ENCODE measurements at regions not wholly inside any gene's neighbourhood (a gene's known extent, or its start where the extent isn't known, plus 50 kb on each side); places are given as distances from the start of the nearest gene placed in this dataset.

DNA sequence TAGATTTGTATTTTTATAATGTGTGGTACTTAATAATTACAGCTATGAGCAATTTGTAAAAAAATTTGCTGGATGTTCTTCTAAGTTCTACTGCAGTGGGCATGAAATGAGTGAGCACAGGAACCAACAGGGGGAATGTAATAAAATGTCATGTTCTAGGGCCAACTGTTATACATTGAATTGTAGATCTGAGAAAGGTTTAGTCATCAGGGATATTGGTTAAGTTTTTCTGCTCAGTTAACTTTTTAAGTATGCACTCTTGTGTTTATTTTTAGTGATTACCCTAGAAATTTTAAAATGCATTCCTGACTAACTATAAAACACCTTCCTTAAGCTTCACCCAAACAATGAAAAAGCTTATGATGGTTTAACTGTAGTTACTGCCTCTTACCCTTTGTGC, 101.8 kb downstream of the CAND1 start:
- no peak for DNase-seq (ENCODE audit: low read depth)

GRCh38 chr12:67377021-67377420, 107.9 kb downstream of the CAND1 start:
- no peak for DNase-seq (ENCODE audit: low read depth)

GRCh38 chr12:67377541-67377940, 108.4 kb downstream of the CAND1 start:
- DNase-seq (ENCODE audit: low read depth) = no peak

- DNase-seq (ENCODE audit: low read depth) = peak; percentile 28
Observed at GRCh38 chr12:67382241-67382871, 113.2 kb downstream of the CAND1 start.

DNA sequence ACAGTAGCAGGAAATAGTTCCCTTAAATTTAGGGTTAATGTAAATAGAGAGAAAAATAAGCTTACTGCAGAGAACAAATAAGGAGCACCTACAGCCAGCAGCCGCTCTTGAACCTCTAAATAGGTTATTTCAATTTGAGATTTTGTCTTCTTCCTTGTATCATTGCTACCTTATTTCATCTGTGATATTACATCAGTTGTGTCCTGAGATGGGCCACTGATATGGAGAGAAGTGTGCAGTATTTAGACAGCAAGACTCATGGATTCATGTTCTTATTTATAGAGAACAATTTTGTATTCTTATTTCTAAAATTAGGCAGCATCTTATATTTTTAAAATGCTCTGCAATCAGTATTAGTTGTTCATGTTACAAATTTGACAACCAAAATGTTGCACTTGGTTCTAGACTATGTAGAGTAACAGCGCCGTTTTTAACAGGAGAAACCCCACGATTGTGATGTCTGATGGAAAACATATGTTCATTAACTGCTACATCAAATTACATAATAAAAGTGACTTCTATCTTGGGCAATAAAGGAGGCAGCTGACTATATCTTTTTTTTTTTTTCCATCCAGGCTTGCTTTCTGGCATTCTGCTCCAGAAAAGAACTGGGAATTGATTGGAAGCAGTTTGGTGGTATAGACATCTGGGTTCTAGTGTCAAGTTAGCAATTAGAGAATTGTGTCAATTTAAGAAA, 117.9 kb downstream of the CAND1 start:
- no peak for DNase-seq (ENCODE audit: low read depth)

DNA sequence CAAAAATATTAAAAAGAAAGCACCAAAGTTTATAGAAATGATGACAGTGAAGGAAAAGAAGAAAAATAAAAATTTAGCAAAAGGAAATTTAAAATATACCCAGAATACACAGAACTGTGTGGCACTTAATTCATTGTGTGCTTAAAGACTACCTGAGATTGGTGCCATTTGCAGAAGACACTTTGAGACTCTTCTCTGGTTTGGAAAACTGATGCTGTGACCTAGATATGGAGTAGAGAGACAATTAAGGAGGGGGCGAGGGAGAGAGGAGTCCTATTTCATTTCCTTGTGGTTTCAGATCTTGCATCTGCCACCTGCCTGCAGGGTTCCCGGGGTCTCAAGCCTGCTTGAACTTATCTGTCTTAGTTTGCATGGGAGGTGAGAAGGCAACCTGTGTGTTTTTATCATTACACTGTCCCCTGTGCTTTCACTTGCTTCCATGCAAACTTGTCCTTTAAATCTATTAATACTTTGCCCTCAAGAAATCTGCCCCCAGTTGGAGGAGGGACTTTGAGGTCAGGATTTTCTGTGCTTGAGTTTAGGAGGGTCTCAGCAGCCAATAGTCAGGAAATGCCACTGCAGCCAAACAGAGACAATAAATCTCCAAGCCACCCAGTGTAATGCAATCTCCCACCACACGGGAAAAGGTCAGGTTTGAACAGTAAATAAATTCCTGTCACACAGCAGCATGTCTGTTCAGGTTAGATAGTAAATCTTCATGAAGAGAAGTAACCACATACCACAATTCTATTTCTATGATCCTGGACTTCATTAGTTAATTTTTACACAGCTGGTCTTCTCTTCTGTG, 119.4 kb downstream of the CAND1 start:
- no peak for DNase-seq (ENCODE audit: low read depth)

DNA sequence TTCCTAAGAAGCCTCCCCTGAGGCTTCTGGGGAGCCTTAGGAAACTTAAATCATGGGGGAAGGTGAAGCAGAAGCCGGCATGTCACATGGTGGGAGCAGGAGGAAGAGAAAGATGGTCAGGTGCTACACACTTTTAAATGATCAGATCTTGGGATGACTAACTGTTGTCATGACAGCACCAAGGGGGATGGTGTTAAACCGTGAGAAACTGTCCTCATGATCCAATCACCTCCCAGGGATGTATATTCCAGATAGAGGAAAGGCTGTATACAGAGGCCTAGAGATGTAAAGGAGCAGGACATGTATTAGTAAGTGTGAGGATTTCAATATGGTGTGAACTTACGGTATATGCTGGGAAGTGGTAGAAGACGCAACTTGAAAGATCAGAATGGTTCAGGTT, 121.1 kb downstream of the CAND1 start:
- no peak for DNase-seq (ENCODE audit: low read depth)

- no peak for DNase-seq (ENCODE audit: low read depth)
Observed at GRCh38 chr12:67391034-67391433, 121.9 kb downstream of the CAND1 start.

DNA sequence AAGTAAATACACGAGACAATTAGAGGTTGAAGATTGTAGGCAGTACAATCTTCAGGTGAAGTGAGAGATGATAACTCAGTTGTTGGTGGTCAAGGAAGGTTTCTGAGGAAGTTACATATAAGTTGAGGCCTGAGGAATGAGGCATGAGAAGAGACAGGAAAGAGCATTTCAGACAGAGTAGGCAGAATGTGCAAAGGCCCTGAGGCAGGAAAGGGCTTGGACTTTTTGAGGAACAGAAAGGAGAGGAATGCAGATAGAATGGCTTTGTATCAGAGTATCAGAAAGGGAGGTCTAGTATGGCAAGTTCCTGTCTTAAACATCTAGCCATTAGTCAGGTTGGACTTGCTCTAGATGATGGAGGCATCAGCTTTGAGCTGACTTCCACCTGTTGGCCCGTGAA, 122.5 kb downstream of the CAND1 start:
- no peak for DNase-seq (ENCODE audit: low read depth)

DNA sequence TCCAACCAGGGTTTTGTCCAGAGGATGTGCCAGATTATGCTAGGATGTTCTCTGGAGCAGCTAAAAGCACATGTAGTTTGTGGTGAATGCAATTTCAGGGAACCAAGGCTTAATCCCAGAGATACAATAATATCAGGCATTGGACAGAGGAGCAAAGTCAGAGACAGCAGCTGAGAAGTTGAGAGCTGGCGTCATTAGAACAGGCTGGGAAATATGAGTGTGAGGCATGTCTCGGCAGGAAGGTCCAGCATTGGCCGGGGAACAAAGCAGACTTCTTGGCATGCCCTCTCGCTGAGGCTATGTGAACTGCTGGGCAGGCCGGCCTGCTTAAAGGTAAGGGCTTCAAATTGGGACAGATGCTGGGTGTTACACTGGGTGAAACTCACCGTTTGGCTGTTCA, 125.4 kb downstream of the CAND1 start:
- DNase-seq (ENCODE audit: low read depth) = peak; percentile 52

DNA sequence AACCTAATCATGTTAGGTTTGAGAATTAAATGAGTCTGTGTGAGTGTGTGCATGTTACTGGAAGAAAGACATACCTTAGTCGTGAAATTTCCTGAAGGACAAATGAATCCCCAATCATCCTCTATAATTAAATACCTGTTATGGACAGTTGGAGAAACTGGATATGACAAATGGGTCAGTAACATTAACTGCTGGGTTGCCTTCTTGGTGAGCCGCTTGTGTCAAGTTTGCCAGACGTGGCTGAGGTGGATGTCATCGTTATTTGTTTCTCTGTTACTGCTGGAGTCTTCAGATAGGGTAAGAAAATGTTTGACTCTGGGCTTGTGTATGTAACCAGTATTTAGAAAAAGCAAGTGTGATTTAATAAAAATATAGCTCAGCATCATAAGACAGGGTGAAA, 131.6 kb downstream of the CAND1 start:
- DNase-seq (ENCODE audit: low read depth) = no peak

- DNase-seq (ENCODE audit: low read depth) = peak; percentile 63
Observed at GRCh38 chr12:67410246-67410645, 141.1 kb downstream of the CAND1 start.

- no peak for DNase-seq (ENCODE audit: low read depth)
Observed at GRCh38 chr12:67410667-67411067, 141.5 kb downstream of the CAND1 start.

- no peak for DNase-seq (ENCODE audit: low read depth)
Observed at GRCh38 chr12:67411562-67411961, 142.4 kb downstream of the CAND1 start.

DNA sequence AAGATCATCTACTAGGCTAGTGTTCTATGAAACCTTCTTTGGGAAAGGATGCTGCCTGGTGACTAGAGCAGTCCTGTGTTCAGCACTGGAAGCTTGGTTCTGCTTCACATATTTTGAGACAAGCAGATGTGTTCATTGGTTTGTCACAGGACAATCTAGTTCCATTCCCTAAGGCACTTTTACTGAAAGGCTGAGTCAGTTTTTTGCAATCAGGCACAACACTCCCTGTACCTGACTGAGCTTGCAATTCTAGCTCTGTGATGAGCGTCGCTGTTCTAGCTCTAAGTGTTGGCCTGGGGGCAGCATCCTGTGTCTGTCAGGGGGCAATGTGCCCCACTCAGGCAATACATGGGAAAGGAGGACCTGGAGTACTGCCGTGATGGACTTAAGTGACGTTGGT, 144.4 kb downstream of the CAND1 start:
- DNase-seq (ENCODE audit: low read depth) = no peak

GRCh38 chr12:67414011-67414715, 145.0 kb downstream of the CAND1 start:
- no peak for DNase-seq (ENCODE audit: low read depth)

GRCh38 chr12:67415473-67415872, 146.3 kb downstream of the CAND1 start:
- DNase-seq (ENCODE audit: low read depth) = peak; percentile 40

GRCh38 chr12:67419810-67420209, 150.7 kb downstream of the CAND1 start:
- DNase-seq (ENCODE audit: low read depth) = no peak

- DNase-seq (ENCODE audit: low read depth) = no peak
Observed at GRCh38 chr12:67420506-67420905, 151.3 kb downstream of the CAND1 start.

- DNase-seq (ENCODE audit: low read depth) = no peak
Observed at GRCh38 chr12:67422081-67422480, 152.9 kb downstream of the CAND1 start.

- DNase-seq (ENCODE audit: low read depth) = no peak
Observed at GRCh38 chr12:67424784-67425183, 155.6 kb downstream of the CAND1 start.

DNA sequence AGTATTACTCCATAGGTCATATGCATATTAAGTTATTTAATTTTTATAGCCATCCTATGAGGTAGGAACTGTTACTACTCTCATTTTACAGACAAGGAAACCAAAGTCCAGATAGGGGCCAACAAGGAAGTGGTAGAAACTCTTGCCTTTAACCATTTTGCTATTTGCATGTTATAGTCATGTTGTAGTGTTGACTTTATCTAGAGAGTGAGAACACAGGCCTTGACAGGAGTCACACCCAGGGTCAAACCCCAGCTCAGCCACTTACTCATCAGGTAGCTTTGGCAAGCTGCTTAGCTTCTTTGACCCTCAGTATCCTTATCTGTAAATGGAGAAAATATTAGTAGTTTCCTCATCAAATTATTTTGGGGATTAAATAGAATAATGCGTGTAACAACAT, 156.2 kb downstream of the CAND1 start:
- DNase-seq (ENCODE audit: low read depth) = no peak

DNA sequence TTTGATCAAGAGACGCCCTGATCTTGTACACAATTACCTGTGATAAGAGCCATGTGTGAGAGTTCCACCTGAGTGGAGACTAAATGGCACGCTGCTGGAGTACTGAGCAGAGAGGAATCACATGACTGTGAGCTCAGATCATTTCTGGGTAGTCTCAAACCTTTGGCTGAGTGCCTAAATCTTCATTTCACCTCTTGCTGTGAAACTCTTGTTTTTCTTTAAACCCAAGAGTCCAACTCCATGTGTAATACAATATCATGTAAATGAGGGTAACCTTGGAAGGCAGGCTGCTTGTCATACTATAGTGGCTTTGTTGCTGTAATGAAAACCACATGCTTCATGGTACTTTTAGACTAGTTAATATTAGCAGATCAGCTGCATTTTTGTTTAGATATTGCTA, 156.9 kb downstream of the CAND1 start:
- DNase-seq (ENCODE audit: low read depth) = peak; percentile 93
